IMR-90 (cell line): ENCODE measurements at regions not wholly inside any gene's neighbourhood (a gene's known extent, or its start where the extent isn't known, plus 50 kb on each side); places are given as distances from the start of the nearest gene placed in this dataset.

Experiments
- ATAC-seq: fragments of 200-7000 bp; cut with Tn5 transposase; 2 replicates; pipeline ENCODE4 v1.9.1; 2020; ENCODE audit warnings: low read depth, mild to moderate bottlenecking, moderate library complexity
- BruUV-seq: library from RNA; stranded (reverse); fragments of 400-500 nt; replicated peaks from 2 replicates; lab custom pipeline; 2021; lab: Mats Ljungman, UMichigan
- CTCF ChIA-PET: fragments of 300-600 bp; formaldehyde crosslinking; extraction: SDS; loops from one replicate; lab custom pipeline; 2021; ENCODE audit warnings: antibody characterized with exemption; lab: Yijun Ruan, JAX
- POLR2A ChIA-PET: fragments of 300-600 bp; sonication (Branson Sonifier 250); formaldehyde crosslinking; loops from one replicate; lab custom pipeline; 2022; ENCODE audit warnings: antibody characterized with exemption; ENCODE audit not compliant: unreplicated experiment; lab: Charles Lee
- DNase-seq: peaks from one replicate; pipeline ENCODE4 v3.0.0; 2013
- H2AFZ ChIP-seq: replicated peaks from 2 replicates; pipeline ENCODE3; 2013; ENCODE audit warnings: low read length, mild to moderate bottlenecking; ENCODE audit not compliant: poor library complexity
- H2AK5ac ChIP-seq: 2 replicates; pipeline ENCODE4 v1.6.1; 2013; ENCODE audit warnings: low read depth, low read length, inconsistent platforms
- H2AK9ac ChIP-seq: replicated peaks from 2 replicates; pipeline ENCODE3; 2013; ENCODE audit warnings: mild to moderate bottlenecking, low read depth, low read length, moderate library complexity; ENCODE audit not compliant: poor library complexity
- H2BK120ac ChIP-seq: 2 replicates; pipeline ENCODE4 v1.6.1; 2013; ENCODE audit warnings: low read depth, low read length, inconsistent platforms
- H2BK15ac ChIP-seq: 3 replicates; pipeline ENCODE4 v1.6.1; 2013; ENCODE audit warnings: low read depth, low read length, inconsistent platforms
- H2BK20ac ChIP-seq: 2 replicates; pipeline ENCODE4 v1.6.1; 2013; ENCODE audit warnings: low read depth, mild to moderate bottlenecking, inconsistent platforms, low read length, moderate library complexity
- H2BK5ac ChIP-seq: 2 replicates; pipeline ENCODE4 v1.6.1; 2013; ENCODE audit warnings: mild to moderate bottlenecking, low read depth, low read length, inconsistent platforms; ENCODE audit not compliant: poor library complexity, severe bottlenecking
- H3K14ac ChIP-seq: replicated peaks from 2 replicates; pipeline ENCODE4 v1.6.1; 2013; ENCODE audit warnings: low read depth, low read length, inconsistent platforms
- H3K18ac ChIP-seq: 2 replicates; pipeline ENCODE4 v1.6.1; 2013; ENCODE audit warnings: low read depth, low read length, control low read depth
- H3K23ac ChIP-seq: 2 replicates; pipeline ENCODE4 v1.6.1; 2013; ENCODE audit warnings: low read depth, low read length, inconsistent platforms
- H3K27ac ChIP-seq: 2 replicates; pipeline ENCODE4 v1.5.1; 2013; ENCODE audit warnings: mild to moderate bottlenecking, control low read depth, low read length; ENCODE audit not compliant: insufficient read depth
- H3K27me3 ChIP-seq: 2 replicates; pipeline ENCODE4 v1.6.1; 2013; ENCODE audit warnings: low read length; ENCODE audit not compliant: control insufficient read depth, insufficient read depth
- H3K36me3 ChIP-seq: 2 replicates; pipeline ENCODE4 v1.6.1; 2013; ENCODE audit warnings: low read length, mixed read lengths; ENCODE audit not compliant: control insufficient read depth, insufficient read depth
- H3K4ac ChIP-seq: 2 replicates; pipeline ENCODE4 v1.6.1; 2013; ENCODE audit warnings: low read depth, low read length, inconsistent platforms
- H3K4me1 ChIP-seq: 2 replicates; pipeline ENCODE4 v1.6.1; 2013; ENCODE audit warnings: low read length, mixed read lengths; ENCODE audit not compliant: control insufficient read depth, insufficient read depth
- H3K4me2 ChIP-seq: 2 replicates; pipeline ENCODE4 v1.6.1; 2013; ENCODE audit warnings: low read depth, mild to moderate bottlenecking, control low read depth, low read length, moderate library complexity
- H3K4me3 ChIP-seq: 2 replicates; pipeline ENCODE4 v1.5.1; 2013; ENCODE audit warnings: low read depth, mild to moderate bottlenecking, control low read depth, low read length, moderate library complexity; ENCODE audit not compliant: insufficient read depth
- H3K56ac ChIP-seq: 2 replicates; pipeline ENCODE4 v1.6.1; 2013; ENCODE audit warnings: low read length, inconsistent platforms; ENCODE audit not compliant: insufficient read depth; ENCODE audit errors: extremely low read depth
- H3K79me1 ChIP-seq, 2 experiments: 2 replicates each; pipeline ENCODE4 v1.6.1; 2013; ENCODE audit warnings: low read length in 2 of 2, inconsistent platforms in 1 of 2, low read depth in 1 of 2
- H3K9ac ChIP-seq: 2 replicates; pipeline ENCODE4 v1.6.1; 2013; ENCODE audit warnings: low read depth, low read length, control low read depth
- H3K9me1 ChIP-seq: 2 replicates; pipeline ENCODE4 v1.6.1; 2013; ENCODE audit warnings: low read length, inconsistent platforms; ENCODE audit not compliant: insufficient read depth
- H3K9me3 ChIP-seq: 2 replicates; pipeline ENCODE4 v1.6.1; 2013; ENCODE audit warnings: low read length; ENCODE audit not compliant: control insufficient read depth, insufficient read depth
- H4K20me1 ChIP-seq: 2 replicates; pipeline ENCODE4 v1.6.1; 2013; ENCODE audit warnings: low read length, inconsistent platforms; ENCODE audit not compliant: insufficient read depth
- H4K5ac ChIP-seq: 2 replicates; pipeline ENCODE4 v1.6.1; 2013; ENCODE audit warnings: mild to moderate bottlenecking, low read depth, low read length, control low read depth
- H4K8ac ChIP-seq, 2 experiments: 2 replicates each; pipeline ENCODE4 v1.6.1; 2013; ENCODE audit warnings: low read depth in 2 of 2, low read length in 2 of 2, control low read depth in 1 of 2, inconsistent platforms in 1 of 2
- H4K91ac ChIP-seq: 2 replicates; pipeline ENCODE4 v1.6.1; 2013; ENCODE audit warnings: low read depth, low read length, inconsistent platforms; ENCODE audit not compliant: insufficient read depth
- CEBPB ChIP-seq: IDR thresholded peaks from 2 replicates; pipeline ENCODE4 v1.6.1; 2012; ENCODE audit warnings: low read depth, low read length, improper control_type of control experiment
- CTCF ChIP-seq: conservative IDR thresholded peaks from 2 replicates; pipeline ENCODE4 v1.5.1; 2012; ENCODE audit warnings: mild to moderate bottlenecking, low read depth, low read length, improper control_type of control experiment
- FOS ChIP-seq: fragments of 150-350 bp; IDR thresholded peaks from 2 replicates; pipeline ENCODE4 v1.6.1; 2016; ENCODE audit warnings: low read depth, low read length
- MAZ ChIP-seq: IDR thresholded peaks from 2 replicates; pipeline ENCODE4 v1.6.1; 2012; ENCODE audit warnings: low read depth, mild to moderate bottlenecking, low read length, improper control_type of control experiment, moderate library complexity, borderline replicate concordance
- MXI1 ChIP-seq: IDR thresholded peaks from 2 replicates; pipeline ENCODE4 v1.6.1; 2012; ENCODE audit warnings: low read depth, mild to moderate bottlenecking, low read length, moderate library complexity, borderline replicate concordance
- NFE2L2 ChIP-seq: fragments of 150-350 bp; IDR thresholded peaks from 2 replicates; pipeline ENCODE4 v1.6.1; 2016; ENCODE audit warnings: low read depth, mild to moderate bottlenecking, low read length
- POLR2A ChIP-seq: IDR thresholded peaks from 2 replicates; pipeline ENCODE4 v1.6.1; 2012; ENCODE audit warnings: mild to moderate bottlenecking, low read depth, low read length
- RAD21 ChIP-seq: IDR thresholded peaks from 2 replicates; pipeline ENCODE4 v1.6.1; 2012; ENCODE audit warnings: low read length, improper control_type of control experiment
- RCOR1 ChIP-seq: IDR thresholded peaks from 2 replicates; pipeline ENCODE4 v1.6.1; 2012; ENCODE audit warnings: mild to moderate bottlenecking, low read length, improper control_type of control experiment; ENCODE audit not compliant: insufficient replicate concordance
- RFX5 ChIP-seq: IDR thresholded peaks from 2 replicates; pipeline ENCODE4 v1.8.0; 2012; ENCODE audit warnings: low read depth, mild to moderate bottlenecking, low read length, moderate library complexity
- SMC3 ChIP-seq: fragments of 150-350 bp; IDR thresholded peaks from 2 replicates; pipeline ENCODE4 v1.6.1; 2016; ENCODE audit warnings: low read depth, mild to moderate bottlenecking, antibody characterized with exemption, low read length, moderate library complexity
- USF2 ChIP-seq: fragments of 150-350 bp; IDR thresholded peaks from 2 replicates; pipeline ENCODE4 v1.6.1; 2017; ENCODE audit warnings: mild to moderate bottlenecking, antibody characterized with exemption, low read length, low read depth
- WGBS, 2 experiments: methylation state at CpG; one replicate each; pipeline versions ENCODE4 v1.1.5 to v1.1.7; 2013; ENCODE audit warnings: missing lambda C conversion rate in 2 of 2; ENCODE audit not compliant: insufficient read length in 1 of 2; ENCODE audit errors: extremely low coverage in 2 of 2; 5-methylcytosine and 5-hydroxymethylcytosine counted together
- dilution Hi-C: fragments of 300-500 bp; cut with HindIII; formaldehyde crosslinking; loops from one replicate; pipeline ENCODE4 v1.14.3; 2018; ENCODE audit warnings: low sequenced_read_pairs; ENCODE audit not compliant: unreplicated experiment
- in situ Hi-C: fragments of 300-500 bp; cut with MboI; formaldehyde crosslinking; loops from 3 replicates; pipeline ENCODE4 v1.14.3; 2019; ENCODE audit warnings: low sequenced_read_pairs, inconsistent platforms, mixed read lengths
- intact Hi-C: fragments of 100-400 bp; cut with micrococcal nuclease; formaldehyde crosslinking; loops from 2 replicates; pipeline ENCODE4 v1.10.0; 2022
- TF ChIP-seq, protein P1 (sequence below): fragments of 150-350 bp; IDR thresholded peaks from 2 replicates; pipeline ENCODE4 v1.6.1; 2016; ENCODE audit warnings: low read depth, mild to moderate bottlenecking, low read length, moderate library complexity, borderline replicate concordance

DNA sequence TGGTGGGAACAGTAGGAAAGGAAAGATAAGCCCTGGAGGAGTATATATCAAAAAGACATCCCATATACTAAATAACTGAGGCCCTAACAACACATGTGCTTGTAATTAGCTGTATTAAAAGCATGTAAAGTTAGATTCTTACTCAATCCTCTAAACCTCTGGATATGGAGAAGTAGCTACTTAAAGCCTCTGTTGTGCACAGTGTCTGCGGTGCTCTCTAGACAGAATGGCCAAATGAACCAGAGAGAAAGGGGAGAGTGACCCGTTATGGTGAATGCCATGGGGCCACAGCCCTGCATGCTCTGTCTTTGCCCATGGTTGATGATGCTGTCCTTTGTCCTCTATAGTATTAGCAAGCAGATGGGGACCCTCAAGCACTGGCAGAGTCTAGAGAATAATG is 104.4 kb upstream of the SLC8A1 start:
- peak overlapping the region; percentile 64; the same call in 1 of the 2 replicates for H2AK5ac ChIP-seq
- intact Hi-C loops (no loop called here), in situ Hi-C loops (no loop called here), dilution Hi-C loops (no loop called here)
- H2AK9ac ChIP-seq, result no peak overlapping the region
- peak overlapping the region; percentile 37; the same call in 1 of the 2 replicates for H3K4ac ChIP-seq
- H3K9me3 ChIP-seq, result no peaks in the 10 kb centered on the region
- H3K27me3 ChIP-seq, result no peaks in the 10 kb centered on the region
- peaks cover 3% of the 10 kb centered on the region; the same call in 1 of the 2 replicates for H3K9me1 ChIP-seq
- no peak overlapping the region for H4K5ac ChIP-seq
- no peak overlapping the region for H2BK5ac ChIP-seq
- H3K56ac ChIP-seq, result no peak overlapping the region
- H4K91ac ChIP-seq, result no peak overlapping the region
- CTCF ChIA-PET, result interaction anchor here (0.8 kb wide), 1 partner anchor 27 kb away, joined by 3 read pairs; no protein-coding TSS in a partner anchor
- TF ChIP-seq MAZ (no peak), RFX5 (no peak), USF2 (no peak), FOS (no peak), SMC3 (no peak), RCOR1 (no peak), POLR2A (no peak), RAD21 (no peak), CEBPB (no peak), NFE2L2 (no peak), CTCF (no peak), MXI1 (no peak)
- TF ChIP-seq, protein P1, sequence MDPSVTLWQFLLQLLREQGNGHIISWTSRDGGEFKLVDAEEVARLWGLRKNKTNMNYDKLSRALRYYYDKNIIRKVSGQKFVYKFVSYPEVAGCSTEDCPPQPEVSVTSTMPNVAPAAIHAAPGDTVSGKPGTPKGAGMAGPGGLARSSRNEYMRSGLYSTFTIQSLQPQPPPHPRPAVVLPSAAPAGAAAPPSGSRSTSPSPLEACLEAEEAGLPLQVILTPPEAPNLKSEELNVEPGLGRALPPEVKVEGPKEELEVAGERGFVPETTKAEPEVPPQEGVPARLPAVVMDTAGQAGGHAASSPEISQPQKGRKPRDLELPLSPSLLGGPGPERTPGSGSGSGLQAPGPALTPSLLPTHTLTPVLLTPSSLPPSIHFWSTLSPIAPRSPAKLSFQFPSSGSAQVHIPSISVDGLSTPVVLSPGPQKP, result no peak
- H3K9ac ChIP-seq, result no peak overlapping the region
- H3K36me3 ChIP-seq, result no peaks in the 10 kb centered on the region
- no CpG with 5 or more reads among the region's 2 CpGs for WGBS, 2 experiments
- ATAC-seq (peak; percentile 55), DNase-seq (peak; percentile 5)
- H3K4me1 ChIP-seq, result peaks cover 8% of the 10 kb centered on the region
- H3K79me1 ChIP-seq, result no peaks in the 10 kb centered on the region
- H2BK120ac ChIP-seq, result peak overlapping the region; percentile 25; the same call in 1 of the 2 replicates
- H3K4me3 ChIP-seq, result no peak overlapping the region
- peak overlapping the region; percentile 28 for H2AFZ ChIP-seq
- no peak overlapping the region for H2BK20ac ChIP-seq
- H3K18ac ChIP-seq, result peak overlapping the region; percentile 33; the same call in 1 of the 2 replicates
- no peak overlapping the region for H3K23ac ChIP-seq
- H4K20me1 ChIP-seq, result no peaks in the 10 kb centered on the region
- no peak overlapping the region for H4K8ac ChIP-seq
- POLR2A ChIA-PET, result no interaction called here
- H3K4me2 ChIP-seq, result peak overlapping the region; percentile 39; the same call in 1 of the 2 replicates
- no TSS peak for BruUV-seq
- H2BK15ac ChIP-seq, result peak overlapping the region; percentile 35; the same call in 1 of the 3 replicates
- H3K27ac ChIP-seq, result no peak overlapping the region
- 0 out of 2 replicates have a peak overlapping the region, but pooled peaks have one; percentile 40 for H3K14ac ChIP-seq
